ENCODE measurements at regions not wholly inside any gene's neighbourhood (a gene's known extent, or its start where the extent isn't known, plus 50 kb on each side); places are given as distances from the start of the nearest gene placed in this dataset.

DNA sequence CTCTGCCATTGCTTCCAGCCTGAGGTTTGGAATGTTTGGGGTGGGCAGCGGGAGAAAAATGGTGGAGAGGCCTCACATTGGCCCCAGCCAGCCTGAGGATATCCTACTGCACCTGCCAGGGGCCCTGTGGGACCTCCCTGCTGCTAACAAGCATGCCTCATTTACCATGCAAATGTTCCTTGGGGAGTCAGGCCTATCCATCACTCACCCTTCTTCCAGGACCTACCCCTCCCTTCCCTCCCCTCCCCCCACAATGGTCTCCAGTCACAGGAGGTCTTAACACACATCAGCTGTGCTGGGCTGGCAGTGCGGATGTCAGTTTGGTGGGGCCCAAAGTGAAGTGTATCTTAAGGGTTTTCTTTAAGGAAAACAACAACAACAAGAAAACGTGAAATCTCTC is 139.2 kb downstream of the SHOX start:
- TF ChIP-seq RAD21 (IDR thresholded peaks at IDR 0.05; ENCODE audit: insufficient read depth, low read depth, low read length) (no peak), CREB1 (IDR thresholded peaks at IDR 0.05; ENCODE audit: low read depth) (no peak), SMC3 (IDR thresholded peaks at IDR 0.05; ENCODE audit: borderline replicate concordance, low read length) (no peak), TCF12 (IDR thresholded peaks at IDR 0.05; ENCODE audit: low read depth, low read length) (no peak), GABPA (IDR thresholded peaks at IDR 0.05; ENCODE audit: low read depth) (no peak), JUND (IDR thresholded peaks at IDR 0.05; ENCODE audit: low read depth, low read length) (no peak), NBN (IDR thresholded peaks at IDR 0.05) (no peak), ZNF24 (IDR thresholded peaks at IDR 0.05) (no peak), REST (IDR thresholded peaks at IDR 0.05; ENCODE audit: low read depth, low read length) (no peak), STAT3 (IDR thresholded peaks at IDR 0.05; ENCODE audit: low read depth, low read length) (no peak), SIN3A (IDR thresholded peaks at IDR 0.05; ENCODE audit: low read depth, low read length) (no peak), YY1 (IDR thresholded peaks at IDR 0.05; ENCODE audit: low read depth, low read length) (no peak)
- TF ChIP-seq, protein P1, sequence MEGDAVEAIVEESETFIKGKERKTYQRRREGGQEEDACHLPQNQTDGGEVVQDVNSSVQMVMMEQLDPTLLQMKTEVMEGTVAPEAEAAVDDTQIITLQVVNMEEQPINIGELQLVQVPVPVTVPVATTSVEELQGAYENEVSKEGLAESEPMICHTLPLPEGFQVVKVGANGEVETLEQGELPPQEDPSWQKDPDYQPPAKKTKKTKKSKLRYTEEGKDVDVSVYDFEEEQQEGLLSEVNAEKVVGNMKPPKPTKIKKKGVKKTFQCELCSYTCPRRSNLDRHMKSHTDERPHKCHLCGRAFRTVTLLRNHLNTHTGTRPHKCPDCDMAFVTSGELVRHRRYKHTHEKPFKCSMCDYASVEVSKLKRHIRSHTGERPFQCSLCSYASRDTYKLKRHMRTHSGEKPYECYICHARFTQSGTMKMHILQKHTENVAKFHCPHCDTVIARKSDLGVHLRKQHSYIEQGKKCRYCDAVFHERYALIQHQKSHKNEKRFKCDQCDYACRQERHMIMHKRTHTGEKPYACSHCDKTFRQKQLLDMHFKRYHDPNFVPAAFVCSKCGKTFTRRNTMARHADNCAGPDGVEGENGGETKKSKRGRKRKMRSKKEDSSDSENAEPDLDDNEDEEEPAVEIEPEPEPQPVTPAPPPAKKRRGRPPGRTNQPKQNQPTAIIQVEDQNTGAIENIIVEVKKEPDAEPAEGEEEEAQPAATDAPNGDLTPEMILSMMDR (IDR thresholded peaks at IDR 0.05 in 2 of 3, conservative IDR thresholded peaks at IDR 0.05 in 1 of 3; ENCODE audit: control insufficient read depth in 2 of 3, extremely low read depth in 1 of 3, insufficient read depth in 1 of 3, low read depth in 3 of 3, low read length in 3 of 3) = no peak
